NOMO-1 treated with DMSO at 0.1 percent for 48 hours (cell line): ENCODE measurements at regions not wholly inside any gene's neighbourhood (a gene's known extent, or its start where the extent isn't known, plus 50 kb on each side); places are given as distances from the start of the nearest gene placed in this dataset.

ENCODE experiments used
- DNase-seq: peaks from one replicate; lab custom pipeline; 2025; ENCODE audit not compliant: unreplicated experiment; lab: John Stamatoyannopoulos, UW

DNA sequence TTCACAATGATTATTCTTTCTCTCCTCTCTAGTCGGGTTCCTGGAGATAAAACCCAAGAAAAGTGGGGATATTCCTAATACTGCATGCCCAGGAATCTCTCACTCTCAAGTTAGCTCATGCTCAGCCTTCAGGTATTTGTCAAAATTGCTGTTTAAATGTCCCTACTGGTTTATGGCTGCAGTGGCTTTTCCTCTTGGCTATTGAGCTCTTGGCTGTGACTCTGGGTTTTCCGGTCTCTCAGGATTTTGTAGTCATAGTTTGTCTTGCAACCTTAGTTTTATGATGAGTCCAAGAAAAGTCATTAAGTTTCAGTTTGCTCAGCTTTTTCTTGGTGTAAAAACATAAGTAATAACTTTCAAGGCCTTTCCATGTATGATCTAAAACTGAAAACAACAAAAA lies 820.7 kb upstream of the HS6ST1 start:
- DNase-seq = no peak

DNA sequence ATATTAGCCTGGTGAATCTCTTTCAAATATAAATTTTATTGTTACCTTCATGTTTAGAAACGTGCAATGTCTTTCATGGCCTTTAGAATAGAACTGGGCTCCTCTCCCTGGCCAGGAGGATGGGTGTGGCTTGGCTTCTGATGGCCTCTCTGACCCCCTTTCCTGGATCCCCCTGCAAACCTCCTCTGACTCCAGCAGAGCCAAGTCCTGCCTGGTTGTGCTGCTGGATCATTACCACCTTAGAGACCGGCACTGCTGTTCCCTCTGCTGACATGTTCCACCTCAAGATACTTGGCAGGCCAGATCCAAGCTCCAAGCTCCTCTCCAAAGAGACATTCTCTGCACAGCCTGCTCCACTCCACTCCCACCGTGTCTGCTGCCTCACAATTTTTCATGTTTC lies 823.8 kb upstream of the HS6ST1 start:
- no peak for DNase-seq

- DNase-seq = no peak
Observed at GRCh38 chr2:129144082-129144791, 825.6 kb upstream of the HS6ST1 start.

DNA sequence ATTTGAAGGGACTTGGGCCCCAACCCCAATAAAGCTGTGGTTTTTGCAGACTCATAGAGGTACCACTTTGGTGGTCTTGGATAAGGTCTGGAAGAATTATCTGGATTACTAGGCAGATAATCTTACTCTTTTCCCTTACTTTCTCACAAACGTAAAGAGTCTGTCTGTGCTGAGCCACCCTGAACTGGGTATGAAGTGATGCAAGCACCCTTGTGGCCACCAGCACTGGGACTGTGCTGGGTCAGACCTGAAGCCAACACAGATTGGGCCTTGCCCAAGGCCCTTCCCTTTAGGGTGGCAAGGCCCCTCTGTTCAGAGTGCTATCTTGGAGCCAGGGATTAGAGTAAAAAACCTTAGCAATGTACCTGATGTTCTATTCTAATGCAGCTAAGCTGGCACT lies 827.0 kb upstream of the RAB6C start:
- no peak for DNase-seq

- no peak for DNase-seq
Observed at GRCh38 chr2:129160879-129161278, 818.6 kb upstream of the RAB6C start.

DNA sequence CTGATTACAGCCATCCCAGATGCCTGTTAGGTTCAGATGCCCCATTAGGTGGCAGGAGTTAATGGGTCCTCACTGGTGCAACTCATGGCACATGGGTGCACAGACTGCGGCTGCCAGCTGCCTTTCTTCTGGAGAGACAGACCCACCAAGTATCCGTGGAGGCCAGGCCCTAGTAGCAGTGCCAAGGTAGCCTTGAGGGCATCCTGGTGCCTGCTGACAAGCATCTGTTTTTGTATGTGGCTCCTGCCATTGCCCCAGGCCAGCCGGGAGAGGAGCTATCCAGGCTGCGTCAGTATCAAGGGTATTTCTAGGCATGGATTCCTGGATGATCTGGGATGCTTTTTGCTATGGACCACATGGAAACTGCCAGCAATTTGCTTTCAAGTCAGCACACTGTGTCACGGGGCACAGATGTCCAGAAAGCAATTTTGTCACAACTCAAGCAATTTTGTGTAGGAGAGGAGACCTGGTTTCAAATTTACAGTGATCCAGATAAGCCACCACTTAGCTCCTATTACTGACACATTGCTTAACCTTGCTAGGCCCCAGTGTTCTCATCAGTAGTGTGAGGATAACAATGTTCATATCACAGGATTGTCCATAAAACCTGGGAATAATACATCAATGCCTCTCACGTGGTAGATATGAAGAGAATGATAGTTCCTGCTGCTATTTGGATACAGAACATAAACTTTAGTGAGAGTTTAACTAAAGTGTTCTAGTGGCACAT lies 815.1 kb upstream of the RAB6C start:
- DNase-seq = no peak

- no peak for DNase-seq
Observed at GRCh38 chr2:129165006-129165405, 814.5 kb upstream of the RAB6C start.

DNA sequence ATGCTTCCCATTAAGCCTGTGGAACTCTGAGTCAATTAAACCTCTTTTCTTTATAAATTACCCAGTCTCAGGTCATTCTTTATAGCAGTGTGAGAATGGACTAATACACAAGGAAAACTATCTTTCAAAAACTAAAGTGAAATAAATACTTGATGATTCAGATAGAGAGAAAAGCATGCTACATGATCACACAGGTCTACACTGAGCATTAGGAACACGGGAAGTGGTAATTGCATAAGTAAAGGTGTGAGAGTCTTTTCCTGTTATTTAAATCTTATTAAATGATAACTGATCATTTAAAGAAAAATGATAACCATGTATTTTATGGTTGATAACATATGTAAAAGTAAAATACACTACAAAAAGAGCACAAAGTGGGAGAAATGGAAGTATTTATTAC lies 812.0 kb upstream of the RAB6C start:
- DNase-seq = no peak

DNA sequence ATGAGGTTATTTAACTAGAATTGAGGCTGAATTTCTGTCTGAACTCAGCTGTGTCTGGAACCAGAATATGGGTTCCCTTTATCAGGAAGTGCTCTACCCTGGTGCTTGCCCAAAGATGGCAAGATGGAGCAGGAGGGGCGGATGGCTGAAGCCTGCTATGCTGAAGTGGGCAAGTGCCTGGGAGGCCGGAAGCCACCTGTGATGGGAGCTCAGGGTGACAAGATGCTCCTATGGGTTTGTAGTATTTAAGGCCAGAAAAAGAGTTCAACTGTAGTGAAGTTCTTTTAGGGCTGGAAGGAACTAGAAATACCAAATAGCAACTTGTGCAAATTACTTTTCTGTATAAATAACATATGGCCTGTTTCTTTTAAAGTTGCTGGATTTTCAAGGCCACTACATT lies 808.9 kb upstream of the RAB6C start:
- DNase-seq = no peak

GRCh38 chr2:129174143-129174542 lies 805.3 kb upstream of the RAB6C start:
- no peak for DNase-seq

DNA sequence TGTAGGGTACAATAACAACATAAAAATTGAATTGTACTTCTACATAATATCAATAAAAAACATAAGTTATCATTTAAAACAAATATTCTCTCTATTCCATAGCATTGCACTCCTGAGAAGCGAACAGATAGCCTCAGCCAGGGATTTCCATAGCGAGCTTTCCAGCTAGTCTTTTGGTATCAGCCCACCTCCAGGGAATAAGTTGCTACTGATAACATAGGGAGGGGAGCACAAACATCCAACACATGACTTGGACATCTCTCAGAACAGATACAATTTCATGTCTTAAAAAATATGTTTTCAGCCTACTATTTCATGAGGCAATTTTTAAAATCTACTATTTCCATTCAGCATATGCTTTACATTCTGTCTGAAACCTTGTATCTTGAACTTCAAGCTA lies 804.4 kb upstream of the RAB6C start:
- DNase-seq = no peak

DNA sequence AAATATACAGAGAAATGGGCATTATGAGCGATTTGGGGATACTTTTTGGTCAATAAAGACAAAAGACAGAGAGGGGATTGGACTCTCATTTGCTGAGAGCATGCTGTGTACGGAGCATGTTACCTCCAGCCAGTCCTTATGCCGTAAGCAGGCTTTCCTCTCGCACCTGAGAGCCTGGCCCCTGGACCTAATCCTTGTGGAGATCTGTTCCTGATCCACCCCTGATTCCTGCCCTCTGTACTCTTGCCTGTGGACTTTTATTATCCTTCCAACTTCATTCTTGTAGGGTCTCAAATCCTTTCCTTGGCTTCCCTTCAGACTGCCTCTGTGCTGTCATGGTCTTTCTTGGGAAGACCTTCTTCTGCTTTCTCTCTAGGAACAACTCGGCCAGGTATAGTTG lies 803.1 kb upstream of the RAB6C start:
- no peak for DNase-seq

DNA sequence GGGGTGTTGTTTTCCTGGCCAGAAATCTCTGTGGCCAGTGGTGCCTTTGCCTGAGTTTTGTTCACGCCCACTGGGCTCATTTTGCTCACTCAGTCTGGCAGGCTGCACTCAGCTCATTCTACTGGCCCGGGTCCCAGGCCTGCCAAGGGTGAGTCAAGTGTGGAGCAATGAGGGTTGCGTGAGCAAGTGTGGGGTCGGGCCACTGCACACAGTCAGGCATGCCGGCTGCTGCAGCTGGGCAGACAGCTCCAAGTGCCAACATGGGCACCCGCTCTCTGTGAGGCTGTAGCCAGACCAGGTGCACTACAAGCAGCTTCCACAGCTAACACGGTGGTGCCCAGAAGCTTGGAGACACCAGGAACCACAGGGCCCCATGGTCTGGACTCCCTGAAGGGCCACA lies 801.1 kb upstream of the RAB6C start:
- no peak for DNase-seq

GRCh38 chr2:129179199-129179598 lies 800.3 kb upstream of the RAB6C start:
- DNase-seq = no peak

- DNase-seq = no peak
Observed at GRCh38 chr2:129180124-129180716, 799.2 kb upstream of the RAB6C start.

GRCh38 chr2:129181433-129181832 lies 798.0 kb upstream of the RAB6C start:
- no peak for DNase-seq

DNA sequence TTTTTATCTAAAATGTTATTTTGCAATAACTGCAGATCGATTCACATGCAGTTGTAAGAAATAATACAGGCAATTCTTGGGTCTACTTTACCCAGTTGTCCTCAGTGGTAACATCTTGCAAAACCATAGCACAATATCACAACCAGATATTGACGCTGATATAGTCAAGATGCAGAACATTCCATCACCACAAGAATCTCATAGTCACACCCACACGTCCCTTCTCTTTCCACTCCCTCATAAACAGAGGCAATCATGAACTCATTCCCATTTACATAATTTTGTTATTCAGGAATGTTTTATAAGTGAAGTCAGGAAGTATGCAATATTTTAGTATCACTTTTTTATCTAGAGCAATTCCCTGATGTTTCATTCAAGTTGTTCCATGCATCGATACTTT lies 797.5 kb upstream of the RAB6C start:
- DNase-seq = no peak

DNA sequence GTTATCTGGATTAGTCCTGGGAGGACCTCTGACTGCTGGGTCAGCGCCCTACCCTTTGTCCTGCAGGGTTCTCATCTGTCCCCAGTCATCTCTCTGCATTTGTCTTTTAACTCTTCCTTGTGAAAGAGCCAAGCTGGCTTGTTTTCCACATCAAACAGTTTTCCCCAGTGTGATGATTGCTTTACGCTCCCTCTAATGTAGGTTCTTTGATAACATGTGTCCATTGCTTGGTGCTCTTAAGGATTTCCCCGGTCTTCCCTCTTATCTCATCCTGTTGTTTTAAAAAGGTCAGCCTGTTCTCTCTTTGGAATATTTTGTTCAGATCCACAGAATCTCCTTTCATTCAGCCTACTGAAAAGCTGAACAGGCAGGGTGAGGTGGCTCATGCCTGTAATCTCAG lies 792.1 kb upstream of the RAB6C start:
- DNase-seq = no peak

GRCh38 chr2:129188451-129188850 lies 791.0 kb upstream of the RAB6C start:
- no peak for DNase-seq

- no peak for DNase-seq
Observed at GRCh38 chr2:129189617-129190319, 789.7 kb upstream of the RAB6C start.

- no peak for DNase-seq
Observed at GRCh38 chr2:129190494-129190893, 789.0 kb upstream of the RAB6C start.

DNA sequence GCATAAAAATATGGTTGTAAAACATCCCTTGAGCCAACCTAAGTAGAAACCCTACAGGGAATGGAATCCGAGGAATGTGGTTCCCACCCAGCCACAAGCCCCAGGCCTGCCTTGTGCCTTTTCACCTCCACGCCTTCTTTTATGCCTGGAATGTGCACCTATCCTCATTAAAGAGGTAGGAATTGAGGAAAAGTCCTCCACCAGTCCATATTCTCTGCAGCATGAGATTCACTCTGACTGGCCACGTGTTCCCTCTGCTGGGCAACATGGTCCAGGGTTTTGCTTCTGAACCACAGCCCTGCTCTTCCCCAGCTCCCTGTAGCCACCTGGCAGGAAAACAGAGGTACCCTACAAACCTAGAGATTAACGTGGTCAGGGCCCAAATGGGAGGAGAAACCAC lies 787.9 kb upstream of the RAB6C start:
- no peak for DNase-seq
